SJCRH30 (cell line): ENCODE measurements at regions not wholly inside any gene's neighbourhood (a gene's known extent, or its start where the extent isn't known, plus 50 kb on each side); places are given as distances from the start of the nearest gene placed in this dataset.
A peak's percentile ranks its signal among the peaks of the same experiment; 100 is the strongest.

Experiments
- DNase-seq, 2 experiments: peaks; one replicate each; pipeline ENCODE4 v3.0.0-alpha.2; 2015 to 2020
- H3K27ac ChIP-seq: fragments of 250-450 bp; sonication (Bioruptor Pico); 2 replicates; pipeline ENCODE4 v1.5.1; 2020; ENCODE audit warnings: mild to moderate bottlenecking, moderate library complexity
- H3K27me3 ChIP-seq: fragments of 250-450 bp; sonication (Bioruptor Pico); 2 replicates; pipeline ENCODE4 v1.5.1; 2020; ENCODE audit warnings: mild to moderate bottlenecking, moderate library complexity
- H3K36me3 ChIP-seq: fragments of 250-450 bp; sonication (Bioruptor Pico); 2 replicates; pipeline ENCODE4 v1.5.1; 2020; ENCODE audit warnings: mild to moderate bottlenecking, moderate library complexity
- H3K4me1 ChIP-seq: fragments of 250-450 bp; sonication (Bioruptor Pico); 2 replicates; pipeline ENCODE4 v1.5.1; 2020; ENCODE audit warnings: mild to moderate bottlenecking, moderate library complexity
- H3K4me3 ChIP-seq: fragments of 250-450 bp; sonication (Bioruptor Pico); 2 replicates; pipeline ENCODE4 v1.5.1; 2020; ENCODE audit warnings: mild to moderate bottlenecking, moderate library complexity
- H3K9me3 ChIP-seq: fragments of 250-450 bp; sonication (Bioruptor Pico); replicated peaks from 2 replicates; pipeline ENCODE4 v1.5.1; 2020; ENCODE audit warnings: mild to moderate bottlenecking, moderate library complexity

GRCh38 chr2:194003911-194004310, 1653.1 kb upstream of the SLC39A10 start:
- Histone ChIP-seq H3K27ac (no peak overlapping the region), H3K9me3 (no peaks in the 10 kb centered on the region), H3K36me3 (no peaks in the 10 kb centered on the region), H3K4me1 (no peaks in the 10 kb centered on the region), H3K4me3 (no peak overlapping the region), H3K27me3 (no peaks in the 10 kb centered on the region)
- DNase-seq: no peak

DNA sequence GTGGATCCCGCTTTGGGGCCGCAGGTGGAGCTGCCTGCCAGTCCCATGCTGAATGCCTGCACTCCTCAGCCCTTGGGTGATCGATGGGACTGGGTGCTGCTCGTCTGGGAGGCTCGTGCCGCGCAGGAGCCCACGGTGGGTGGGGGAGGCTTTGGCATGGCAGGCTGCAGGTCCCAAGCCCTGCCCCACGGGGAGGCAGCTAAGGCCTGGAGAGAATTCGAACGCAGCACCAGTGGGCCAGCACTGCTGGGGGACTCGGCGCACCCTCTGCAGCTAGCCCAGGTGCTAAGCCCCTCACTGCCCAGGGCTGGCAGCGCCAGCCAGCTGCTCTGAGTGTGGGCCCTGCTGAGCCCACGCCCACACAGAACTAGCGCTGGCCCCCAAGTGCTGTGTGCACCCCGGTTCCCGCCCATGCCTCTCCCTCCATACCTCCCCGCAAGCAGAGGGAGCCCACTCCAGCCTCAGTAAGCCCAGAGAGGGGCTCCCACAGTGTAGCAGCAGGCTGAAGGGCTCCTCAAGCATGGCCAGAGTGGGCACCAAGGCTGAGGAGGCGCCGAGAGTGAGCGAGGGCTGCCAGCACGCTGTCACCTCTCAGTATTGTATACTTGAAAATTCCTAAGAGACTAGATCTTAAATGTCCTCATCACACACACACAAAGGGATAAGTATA, 1654.2 kb upstream of the SLC39A10 start:
- H3K4me1 ChIP-seq: no peaks in the 10 kb centered on the region
- no peaks in the 10 kb centered on the region for H3K27me3 ChIP-seq
- DNase-seq: no peak
- no peak overlapping the region for H3K4me3 ChIP-seq
- no peaks in the 10 kb centered on the region for H3K9me3 ChIP-seq
- no peak overlapping the region for H3K27ac ChIP-seq
- no peaks in the 10 kb centered on the region for H3K36me3 ChIP-seq

DNA sequence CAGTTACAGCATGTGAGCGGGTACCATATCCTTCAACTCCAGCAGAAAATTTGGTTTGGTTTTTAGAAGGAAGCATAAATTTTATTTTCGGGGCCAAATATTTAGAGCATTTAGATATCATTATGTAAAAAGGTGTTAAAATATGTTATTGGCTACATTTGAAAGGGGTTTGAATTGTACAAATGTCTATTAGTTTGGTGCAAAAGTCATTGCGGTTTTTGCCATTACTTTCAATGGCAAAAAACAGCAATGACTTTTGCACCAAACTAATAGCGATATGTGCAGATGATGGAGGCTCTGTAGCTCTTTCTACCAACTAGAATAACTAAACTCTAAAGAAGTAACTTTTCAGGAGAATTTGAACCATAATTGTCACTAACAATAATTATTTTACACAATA, 1666.2 kb upstream of the SLC39A10 start:
- no peaks in the 10 kb centered on the region for H3K36me3 ChIP-seq

DNA sequence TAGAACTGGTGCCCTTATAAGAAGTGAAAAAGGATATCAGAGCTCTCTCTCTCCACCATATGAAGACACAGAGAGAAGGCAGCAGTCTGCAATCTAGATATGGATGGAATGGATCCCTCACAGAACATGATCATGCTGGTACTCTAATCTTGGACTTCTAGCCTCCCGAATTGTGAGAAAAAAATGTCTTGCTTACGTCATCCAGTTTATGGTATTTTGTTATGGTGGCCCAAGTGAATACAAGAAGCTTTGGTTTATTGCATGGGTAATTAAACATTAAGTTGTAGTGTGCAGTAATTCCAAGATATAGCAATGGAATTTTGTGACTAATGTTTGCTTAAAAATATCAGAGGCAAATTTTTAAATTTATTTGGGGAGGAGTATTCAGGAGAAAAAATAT, 1667.4 kb upstream of the SLC39A10 start:
- Histone ChIP-seq H3K36me3 (no peaks in the 10 kb centered on the region), H3K4me1 (no peaks in the 10 kb centered on the region), H3K9me3 (no peaks in the 10 kb centered on the region), H3K27me3 (no peaks in the 10 kb centered on the region), H3K4me3 (no peak overlapping the region), H3K27ac (no peak overlapping the region)
- no peak for DNase-seq

More for the DNA sequence above, 1666.2 kb upstream of the SLC39A10 start:
- DNase-seq: no peak
- Histone ChIP-seq H3K27ac (no peak overlapping the region), H3K4me1 (no peaks in the 10 kb centered on the region), H3K27me3 (no peaks in the 10 kb centered on the region), H3K9me3 (no peaks in the 10 kb centered on the region), H3K4me3 (no peak overlapping the region)

DNA sequence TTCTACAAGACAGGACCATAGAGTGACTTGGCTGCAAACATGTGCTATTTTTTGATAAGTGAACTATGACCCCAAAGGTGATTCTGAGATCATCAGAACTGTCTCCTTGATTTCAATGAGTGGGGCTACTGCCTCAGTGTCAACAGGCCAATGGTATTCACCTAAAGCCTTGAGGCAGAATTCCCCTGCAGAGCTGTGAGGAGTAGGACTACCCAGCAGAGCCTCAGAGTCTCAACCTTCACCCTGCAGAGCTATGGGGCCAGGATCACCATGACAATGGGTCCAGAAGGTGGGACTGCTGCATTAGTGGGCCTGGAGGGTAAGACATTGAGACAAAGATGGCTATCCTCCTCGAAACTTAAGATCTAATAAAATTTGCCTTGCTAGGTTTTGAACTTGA, 1668.2 kb upstream of the SLC39A10 start:
- H3K27me3 ChIP-seq: no peaks in the 10 kb centered on the region
- no peak for DNase-seq

GRCh38 chr2:193985272-193985671, 1671.8 kb upstream of the SLC39A10 start:
- H3K4me1 ChIP-seq: no peaks in the 10 kb centered on the region
- H3K27ac ChIP-seq: no peak overlapping the region
- H3K4me3 ChIP-seq: no peak overlapping the region
- H3K9me3 ChIP-seq: no peaks in the 10 kb centered on the region
- no peaks in the 10 kb centered on the region for H3K27me3 ChIP-seq
- no peak for DNase-seq
- no peaks in the 10 kb centered on the region for H3K36me3 ChIP-seq

More for the DNA sequence above, 1668.2 kb upstream of the SLC39A10 start:
- no peak overlapping the region for H3K4me3 ChIP-seq
- H3K9me3 ChIP-seq: no peaks in the 10 kb centered on the region
- no peak overlapping the region for H3K27ac ChIP-seq
- H3K4me1 ChIP-seq: no peaks in the 10 kb centered on the region
- no peaks in the 10 kb centered on the region for H3K36me3 ChIP-seq

DNA sequence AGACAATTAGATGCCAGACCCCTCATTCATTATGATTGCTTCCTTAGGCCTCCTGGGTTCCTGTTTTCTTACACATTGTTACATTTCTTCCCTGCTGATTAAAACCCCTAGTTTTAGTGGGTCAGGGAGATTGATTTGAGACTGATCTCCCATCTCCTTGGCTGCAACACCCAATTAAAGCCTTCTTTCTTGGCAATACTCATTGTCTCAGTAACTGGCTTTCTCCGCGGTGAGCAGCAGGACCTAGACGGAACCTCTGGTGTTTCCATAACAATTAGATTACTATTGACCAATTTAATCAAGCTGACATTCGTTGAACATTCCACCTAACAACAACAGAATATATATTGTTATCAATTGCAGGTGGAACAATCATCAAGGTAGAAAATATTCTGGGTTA, 1676.4 kb upstream of the SLC39A10 start:
- DNase-seq: no peak
- H3K36me3 ChIP-seq: no peaks in the 10 kb centered on the region
- H3K4me1 ChIP-seq: no peaks in the 10 kb centered on the region

GRCh38 chr2:193973781-193974180, 1683.2 kb upstream of the SLC39A10 start:
- no peaks in the 10 kb centered on the region for H3K36me3 ChIP-seq
- H3K4me1 ChIP-seq: no peaks in the 10 kb centered on the region
- no peak overlapping the region for H3K27ac ChIP-seq
- DNase-seq: peak in 1 of 2 experiments; percentile 29
- no peaks in the 10 kb centered on the region for H3K27me3 ChIP-seq
- no peaks in the 10 kb centered on the region for H3K9me3 ChIP-seq
- no peak overlapping the region for H3K4me3 ChIP-seq

More for the DNA sequence above, 1676.4 kb upstream of the SLC39A10 start:
- Histone ChIP-seq H3K9me3 (no peaks in the 10 kb centered on the region), H3K4me3 (no peak overlapping the region), H3K27me3 (no peaks in the 10 kb centered on the region), H3K27ac (no peak overlapping the region)

- DNase-seq: no peak
- Histone ChIP-seq H3K27ac (no peak overlapping the region), H3K4me3 (no peak overlapping the region), H3K9me3 (no peaks in the 10 kb centered on the region), H3K36me3 (no peaks in the 10 kb centered on the region), H3K27me3 (no peaks in the 10 kb centered on the region), H3K4me1 (no peaks in the 10 kb centered on the region)
Observed at GRCh38 chr2:193966590-193966989, 1690.4 kb upstream of the SLC39A10 start.

DNA sequence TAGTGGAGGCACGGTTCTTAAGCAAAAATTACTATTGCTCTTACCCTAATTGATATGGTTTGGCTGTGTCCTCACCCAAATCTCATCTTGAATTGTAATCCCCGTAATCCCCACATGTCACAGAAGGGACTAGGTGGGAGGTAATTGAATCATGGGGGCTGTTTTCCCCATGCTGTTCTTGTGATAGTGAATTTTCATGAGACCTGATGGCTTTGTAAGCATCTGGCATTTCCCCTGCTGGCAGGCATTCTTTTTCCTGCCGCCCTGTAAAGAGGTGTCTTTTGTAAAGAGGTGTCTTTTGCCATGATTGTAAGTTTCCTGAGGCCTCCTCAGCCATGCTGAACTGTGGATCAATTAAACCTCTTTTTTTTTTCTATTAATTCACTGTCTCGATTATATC, 1691.8 kb upstream of the SLC39A10 start:
- no peaks in the 10 kb centered on the region for H3K27me3 ChIP-seq
- H3K4me3 ChIP-seq: no peak overlapping the region
- no peaks in the 10 kb centered on the region for H3K36me3 ChIP-seq
- no peak overlapping the region for H3K27ac ChIP-seq
- H3K9me3 ChIP-seq: no peaks in the 10 kb centered on the region
- no peaks in the 10 kb centered on the region for H3K4me1 ChIP-seq
- DNase-seq: no peak

DNA sequence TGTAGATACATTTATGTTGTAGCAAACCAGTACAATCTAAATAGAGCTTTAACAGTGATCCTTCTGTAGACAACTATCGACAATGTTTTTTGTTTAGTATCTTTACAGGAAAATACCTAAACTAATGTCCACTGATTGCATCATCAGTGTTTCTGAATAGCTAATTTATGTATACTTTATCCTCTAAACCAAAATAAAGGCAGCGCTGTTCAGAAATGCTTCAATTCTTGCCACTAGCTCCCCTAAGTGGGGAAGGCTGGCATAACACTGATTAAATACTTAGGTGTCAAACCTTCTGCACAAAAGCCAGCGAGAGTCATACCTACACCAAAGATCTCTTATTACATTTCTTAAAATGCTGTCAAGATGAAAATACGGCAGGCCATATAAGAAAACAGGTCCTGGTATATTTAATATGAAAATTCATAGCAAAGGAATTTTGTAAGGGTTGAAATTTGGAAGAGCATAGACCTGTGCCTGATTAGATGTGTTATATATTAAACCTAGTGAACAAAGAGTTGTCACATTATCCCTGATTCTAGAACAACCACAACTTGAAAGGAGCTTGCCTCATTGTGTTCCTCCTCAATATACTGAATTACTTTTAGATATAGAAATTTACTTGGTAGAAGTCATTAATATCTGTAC, 1693.4 kb upstream of the SLC39A10 start:
- H3K36me3 ChIP-seq: no peaks in the 10 kb centered on the region
- peak; percentile 29 to 70 for DNase-seq

GRCh38 chr2:193946806-193947205, 1710.2 kb upstream of the SLC39A10 start:
- peaks cover 5% of the 10 kb centered on the region for H3K27me3 ChIP-seq
- no peaks in the 10 kb centered on the region; the same call in 1 of the 2 replicates for H3K4me1 ChIP-seq
- H3K4me3 ChIP-seq: no peak overlapping the region
- H3K9me3 ChIP-seq: no peaks in the 10 kb centered on the region; the same call in 1 of the 2 replicates
- no peaks in the 10 kb centered on the region for H3K36me3 ChIP-seq
- no peak for DNase-seq
- no peak overlapping the region for H3K27ac ChIP-seq

More for the DNA sequence above, 1693.4 kb upstream of the SLC39A10 start:
- Histone ChIP-seq H3K9me3 (no peaks in the 10 kb centered on the region), H3K27ac (no peak overlapping the region), H3K4me3 (no peak overlapping the region), H3K27me3 (no peaks in the 10 kb centered on the region), H3K4me1 (no peaks in the 10 kb centered on the region)

DNA sequence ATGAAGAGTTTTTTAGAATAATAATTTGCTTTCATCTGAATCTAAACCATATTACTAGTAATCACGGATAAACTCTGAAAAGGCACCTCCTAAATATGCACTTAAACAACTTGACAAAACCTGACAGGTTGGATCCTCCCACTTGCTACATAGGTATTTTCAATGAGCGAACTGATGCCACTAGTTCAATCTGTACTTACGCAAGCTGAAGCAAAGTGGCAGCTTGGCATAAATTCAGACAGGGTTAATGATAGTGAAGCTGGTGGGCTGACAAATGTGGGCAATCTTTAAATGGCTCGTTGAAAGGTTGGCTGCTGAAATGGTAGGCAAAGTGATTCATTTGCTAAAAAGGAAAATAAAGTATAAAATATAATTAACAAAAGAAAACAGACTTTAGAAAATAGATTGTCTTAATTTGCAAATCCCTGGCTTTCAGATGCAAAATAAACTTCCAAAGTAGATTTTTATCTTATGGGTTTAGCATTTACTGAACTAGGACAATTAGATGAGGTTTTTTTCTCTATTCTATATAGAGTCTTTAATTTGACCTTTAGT, 1713.5 kb upstream of the SLC39A10 start:
- no peak overlapping the region for H3K4me3 ChIP-seq
- peaks cover 5% of the 10 kb centered on the region for H3K27me3 ChIP-seq
- H3K4me1 ChIP-seq: no peaks in the 10 kb centered on the region; the same call in 1 of the 2 replicates
- no peak overlapping the region for H3K27ac ChIP-seq
- no peaks in the 10 kb centered on the region for H3K9me3 ChIP-seq
- H3K36me3 ChIP-seq: no peaks in the 10 kb centered on the region
- no peak for DNase-seq

DNA sequence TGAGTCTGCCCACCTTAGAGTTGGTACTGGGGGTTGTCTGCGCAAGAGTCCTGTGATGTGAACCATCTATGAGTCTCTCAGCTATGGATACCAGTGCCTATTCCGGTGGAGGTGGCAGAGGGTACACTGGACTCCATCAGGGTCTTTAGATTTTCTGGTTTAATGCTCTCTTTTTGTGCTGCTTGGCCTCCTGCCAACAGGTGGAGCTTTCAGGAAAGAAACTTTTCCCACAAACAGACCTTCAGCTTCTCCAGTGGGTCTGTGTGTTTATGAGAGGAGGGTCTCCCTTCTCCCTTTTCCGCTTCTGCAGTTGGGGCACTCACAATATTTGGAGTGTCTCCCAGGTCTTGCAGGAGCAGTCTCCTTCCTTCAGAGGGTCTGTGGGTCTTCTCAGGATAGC, 1721.9 kb upstream of the SLC39A10 start:
- H3K4me1 ChIP-seq: no peaks in the 10 kb centered on the region
- H3K4me3 ChIP-seq: no peak overlapping the region
- no peaks in the 10 kb centered on the region for H3K27me3 ChIP-seq
- no peaks in the 10 kb centered on the region for H3K36me3 ChIP-seq
- DNase-seq: peak in 1 of 2 experiments; percentile 22
- H3K27ac ChIP-seq: no peak overlapping the region
- H3K9me3 ChIP-seq: no peaks in the 10 kb centered on the region

DNA sequence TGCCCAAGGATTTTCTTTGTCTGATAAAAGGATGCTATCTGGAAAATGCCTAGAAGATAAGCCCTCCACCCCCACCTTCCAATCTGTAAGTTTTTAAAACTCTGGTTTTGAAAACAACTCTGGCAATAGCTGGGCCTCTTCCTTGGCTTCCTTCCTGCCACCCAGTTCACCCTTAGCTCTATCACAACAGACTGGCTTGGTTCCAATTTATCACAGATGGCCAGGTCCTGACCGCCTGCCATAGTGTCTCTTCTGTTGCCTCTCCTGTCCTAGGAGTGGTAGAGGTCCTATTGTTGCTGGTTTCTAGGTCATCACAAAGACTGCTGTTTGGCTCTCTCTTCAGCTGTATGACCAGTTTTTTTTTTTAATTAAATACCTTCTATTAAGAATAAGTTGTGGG, 1727.9 kb upstream of the SLC39A10 start:
- Histone ChIP-seq H3K27ac (no peak overlapping the region), H3K4me3 (no peak overlapping the region), H3K27me3 (no peaks in the 10 kb centered on the region), H3K9me3 (no peaks in the 10 kb centered on the region), H3K36me3 (no peaks in the 10 kb centered on the region), H3K4me1 (no peaks in the 10 kb centered on the region)
- DNase-seq: peak in 1 of 2 experiments; percentile 37
